Suprapubic skin (tissue), 4 donors: ENCODE measurements at regions not wholly inside any gene's neighbourhood (a gene's known extent, or its start where the extent isn't known, plus 50 kb on each side); places are given as distances from the start of the nearest gene placed in this dataset.
A peak's percentile ranks its signal among the peaks of the same experiment; 100 is the strongest.

Experiments used
- DNase-seq, 2 donors: peaks; one replicate each; pipeline ENCODE4 v3.0.0-alpha.2; 2019; ENCODE audit warnings: low spot score in 2 of 2
- H3K27ac ChIP-seq: fragments of 200-600 bp; sonication (generic); one replicate; pipeline ENCODE4 v1.5.1; 2019
- H3K27me3 ChIP-seq: fragments of 200-600 bp; sonication (generic); one replicate; pipeline ENCODE4 v1.5.1; 2019
- H3K36me3 ChIP-seq: fragments of 200-600 bp; sonication (generic); one replicate; pipeline ENCODE4 v1.5.1; 2019
- H3K4me1 ChIP-seq: fragments of 200-600 bp; sonication (generic); one replicate; pipeline ENCODE4 v1.5.1; 2019
- H3K4me3 ChIP-seq: fragments of 200-600 bp; sonication (generic); one replicate; pipeline ENCODE4 v1.5.1; 2019; ENCODE audit warnings: mild to moderate bottlenecking
- H3K9me3 ChIP-seq: fragments of 200-600 bp; sonication (generic); one replicate; pipeline ENCODE4 v1.5.1; 2019
- EP300 ChIP-seq: sonication (generic); formaldehyde crosslinking; IDR thresholded peaks from one replicate; pipeline ENCODE4 v1.6.1; 2017; ENCODE audit warnings: antibody characterized with exemption
- POLR2A ChIP-seq, 2 donors: fragments of 450-650 bp; IDR thresholded peaks; one replicate each; pipeline ENCODE4 v1.6.1; 2017; ENCODE audit warnings: antibody characterized with exemption in 2 of 2, mild to moderate bottlenecking in 2 of 2, moderate library complexity in 2 of 2
- POLR2AphosphoS5 ChIP-seq, 3 donors: sonication (generic); formaldehyde crosslinking; IDR thresholded peaks; one replicate each; pipeline ENCODE4 v1.6.1; 2017; ENCODE audit warnings: antibody characterized with exemption in 3 of 3
- WGBS: methylation state at CpG from one replicate; pipeline ENCODE4 v1.1.5; 2018; 5-methylcytosine and 5-hydroxymethylcytosine counted together
- TF ChIP-seq, protein P1 (sequence below), 2 donors: fragments of 200-600 bp in 1 of 2; fragments of 450-650 bp in 1 of 2; sonication (generic) in 1 of 2; IDR thresholded peaks; one replicate each; pipeline ENCODE4 v1.5.1; 2016 to 2019; ENCODE audit warnings: antibody characterized with exemption in 2 of 2, mild to moderate bottlenecking in 1 of 2, moderate library complexity in 1 of 2

- no peaks in the 10 kb centered on the region for H3K36me3 ChIP-seq
- H3K4me3 ChIP-seq: no peak overlapping the region
- no peaks in the 10 kb centered on the region for H3K27me3 ChIP-seq
- TF ChIP-seq, protein P1, sequence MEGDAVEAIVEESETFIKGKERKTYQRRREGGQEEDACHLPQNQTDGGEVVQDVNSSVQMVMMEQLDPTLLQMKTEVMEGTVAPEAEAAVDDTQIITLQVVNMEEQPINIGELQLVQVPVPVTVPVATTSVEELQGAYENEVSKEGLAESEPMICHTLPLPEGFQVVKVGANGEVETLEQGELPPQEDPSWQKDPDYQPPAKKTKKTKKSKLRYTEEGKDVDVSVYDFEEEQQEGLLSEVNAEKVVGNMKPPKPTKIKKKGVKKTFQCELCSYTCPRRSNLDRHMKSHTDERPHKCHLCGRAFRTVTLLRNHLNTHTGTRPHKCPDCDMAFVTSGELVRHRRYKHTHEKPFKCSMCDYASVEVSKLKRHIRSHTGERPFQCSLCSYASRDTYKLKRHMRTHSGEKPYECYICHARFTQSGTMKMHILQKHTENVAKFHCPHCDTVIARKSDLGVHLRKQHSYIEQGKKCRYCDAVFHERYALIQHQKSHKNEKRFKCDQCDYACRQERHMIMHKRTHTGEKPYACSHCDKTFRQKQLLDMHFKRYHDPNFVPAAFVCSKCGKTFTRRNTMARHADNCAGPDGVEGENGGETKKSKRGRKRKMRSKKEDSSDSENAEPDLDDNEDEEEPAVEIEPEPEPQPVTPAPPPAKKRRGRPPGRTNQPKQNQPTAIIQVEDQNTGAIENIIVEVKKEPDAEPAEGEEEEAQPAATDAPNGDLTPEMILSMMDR (IDR thresholded peaks at IDR 0.05): no peak
- TF ChIP-seq EP300: no peak
- no peak for TF ChIP-seq POLR2A (IDR thresholded peaks at IDR 0.05)
- no peak for TF ChIP-seq POLR2AphosphoS5 (IDR thresholded peaks at IDR 0.05)
- WGBS: 90% methylated on average over 1 of the region's 1 CpG
- DNase-seq: no peak
- H3K9me3 ChIP-seq: no peaks in the 10 kb centered on the region
- H3K4me1 ChIP-seq: no peaks in the 10 kb centered on the region
- H3K27ac ChIP-seq: no peak overlapping the region
Measured at GRCh38 chr5:91521334-91521733, 138.2 kb upstream of the ARRDC3 start.

DNA sequence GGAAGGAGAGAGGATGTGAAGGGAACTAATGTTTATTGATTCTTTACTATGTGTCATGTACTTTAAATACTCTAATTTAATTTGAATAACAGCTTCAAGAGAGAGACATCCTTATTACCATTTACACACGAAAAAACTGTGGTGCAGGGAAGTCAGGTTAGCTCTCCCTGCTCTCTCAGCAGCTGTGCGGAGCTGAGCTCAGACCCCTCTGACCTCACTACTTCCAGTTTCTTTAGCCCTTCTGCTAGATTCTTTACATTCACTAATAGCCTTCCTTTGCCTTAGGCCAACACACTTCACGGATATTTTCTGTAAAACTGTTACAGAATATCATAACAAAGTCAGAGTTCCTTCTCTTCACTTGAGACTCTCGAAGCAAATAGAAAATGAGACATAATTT, 131.3 kb upstream of the ARRDC3 start:
- Histone ChIP-seq H3K4me3 (no peak overlapping the region), H3K27me3 (no peaks in the 10 kb centered on the region), H3K4me1 (no peaks in the 10 kb centered on the region), H3K27ac (no peak overlapping the region), H3K9me3 (no peaks in the 10 kb centered on the region), H3K36me3 (no peaks in the 10 kb centered on the region)
- no peak for TF ChIP-seq EP300
- TF ChIP-seq, protein P1 (IDR thresholded peaks at IDR 0.05): no peak
- TF ChIP-seq POLR2A (IDR thresholded peaks at IDR 0.05): no peak
- TF ChIP-seq POLR2AphosphoS5 (IDR thresholded peaks at IDR 0.05): no peak
- WGBS: 45% methylated on average over 4 of the region's 4 CpGs
- no peak for DNase-seq

GRCh38 chr5:91503321-91503720, 120.2 kb upstream of the ARRDC3 start:
- Histone ChIP-seq H3K9me3 (no peaks in the 10 kb centered on the region), H3K27ac (no peak overlapping the region), H3K36me3 (no peaks in the 10 kb centered on the region), H3K4me1 (no peaks in the 10 kb centered on the region), H3K27me3 (no peaks in the 10 kb centered on the region), H3K4me3 (no peak overlapping the region)
- TF ChIP-seq EP300 (no peak), POLR2A (IDR thresholded peaks at IDR 0.05) (no peak), POLR2AphosphoS5 (IDR thresholded peaks at IDR 0.05) (no peak)
- TF ChIP-seq, protein P1 (IDR thresholded peaks at IDR 0.05): no peak
- WGBS: 37% methylated on average over 3 of the region's 3 CpGs
- DNase-seq: no peak

DNA sequence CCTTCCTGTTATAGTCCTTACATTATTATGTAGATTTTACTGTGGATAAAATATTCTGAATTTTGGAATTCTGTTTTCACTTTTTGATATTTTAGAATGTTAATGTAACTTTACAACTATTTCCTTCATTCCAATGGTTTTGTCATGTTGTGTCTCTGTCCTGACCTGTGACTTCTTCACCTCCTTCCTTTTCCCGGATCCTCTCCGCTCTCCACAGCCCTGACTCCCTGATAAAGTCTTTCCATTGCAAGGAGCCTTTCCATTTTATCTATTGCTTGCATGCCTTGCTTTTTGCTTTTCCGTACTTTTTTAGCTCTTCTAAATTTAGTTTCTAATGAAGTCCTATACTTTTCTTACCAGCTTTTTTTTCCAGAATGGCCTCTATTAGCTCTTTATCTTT, 117.6 kb upstream of the ARRDC3 start:
- WGBS: 80% methylated on average over 3 of the region's 3 CpGs
- TF ChIP-seq EP300 (no peak), POLR2AphosphoS5 (IDR thresholded peaks at IDR 0.05) (no peak)
- Histone ChIP-seq H3K27ac (no peak overlapping the region), H3K27me3 (no peaks in the 10 kb centered on the region), H3K9me3 (no peaks in the 10 kb centered on the region), H3K4me3 (no peak overlapping the region), H3K4me1 (no peaks in the 10 kb centered on the region), H3K36me3 (no peaks in the 10 kb centered on the region)
- DNase-seq: no peak

DNA sequence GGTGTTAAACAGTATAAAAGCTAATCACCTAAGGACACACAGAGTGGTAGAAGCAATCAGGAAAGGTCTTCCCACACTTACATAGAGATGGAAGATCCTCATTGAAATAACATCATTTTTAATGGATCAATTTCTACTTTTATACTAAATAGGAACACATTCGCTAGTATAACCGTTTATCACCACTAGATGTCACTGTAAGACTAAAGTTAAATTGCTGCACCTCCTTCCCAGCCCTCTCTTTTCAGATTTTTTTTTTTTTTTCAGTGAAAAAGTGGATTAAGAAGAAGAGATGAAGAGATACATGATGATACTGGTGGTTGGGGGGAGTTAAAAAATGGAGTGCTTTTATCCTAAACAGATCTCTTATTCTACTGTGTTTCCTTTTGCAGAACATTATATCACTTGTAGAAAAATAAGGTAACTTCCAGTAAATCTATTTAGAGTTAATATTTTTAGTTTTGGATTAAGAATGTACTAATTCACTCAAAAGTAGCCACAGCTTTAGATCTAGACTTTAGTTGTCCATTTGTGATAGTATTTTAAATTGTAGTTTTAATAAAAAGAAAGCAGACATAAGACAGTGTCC, 116.9 kb upstream of the ARRDC3 start:
- TF ChIP-seq, protein P1 (IDR thresholded peaks at IDR 0.05): peak in 1 of 2 donors; percentile 34
- TF ChIP-seq POLR2A (IDR thresholded peaks at IDR 0.05): no peak
- Histone ChIP-seq H3K9me3 (no peaks in the 10 kb centered on the region), H3K4me1 (no peaks in the 10 kb centered on the region), H3K27me3 (no peaks in the 10 kb centered on the region), H3K36me3 (no peaks in the 10 kb centered on the region), H3K4me3 (no peak overlapping the region), H3K27ac (no peak overlapping the region)
- DNase-seq: no peak
- WGBS: 2% methylated on average over 2 of the region's 2 CpGs

DNA sequence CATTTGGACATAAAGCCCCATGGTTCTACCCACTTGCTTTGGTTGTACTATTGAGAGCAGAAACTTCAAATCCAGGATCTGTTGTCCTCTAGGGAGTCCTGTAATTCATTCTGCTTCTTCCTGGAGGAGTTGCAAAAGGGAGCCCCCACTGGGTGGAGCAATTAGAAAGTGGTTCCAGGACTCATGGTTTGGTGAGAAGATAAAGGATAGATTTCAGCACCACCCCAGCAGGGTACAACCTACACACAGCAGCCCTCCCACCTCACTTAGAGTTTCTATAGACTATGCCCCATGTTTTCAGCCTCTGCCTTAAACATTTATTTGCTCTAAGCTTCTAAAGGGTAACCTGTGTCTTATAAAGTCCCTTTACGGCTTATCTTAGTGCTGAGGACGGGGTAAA, 112.6 kb upstream of the ARRDC3 start:
- Histone ChIP-seq H3K4me3 (no peak overlapping the region), H3K27me3 (no peaks in the 10 kb centered on the region), H3K4me1 (no peaks in the 10 kb centered on the region), H3K9me3 (no peaks in the 10 kb centered on the region), H3K27ac (no peak overlapping the region), H3K36me3 (no peaks in the 10 kb centered on the region)
- 78% methylated on average over 2 of the region's 2 CpGs for WGBS
- TF ChIP-seq POLR2AphosphoS5 (IDR thresholded peaks at IDR 0.05) (no peak), EP300 (no peak), POLR2A (IDR thresholded peaks at IDR 0.05) (no peak)
- TF ChIP-seq, protein P1 (IDR thresholded peaks at IDR 0.05): no peak
- DNase-seq: no peak
